ENCODE measurements at regions not wholly inside any gene's neighbourhood (a gene's known extent, or its start where the extent isn't known, plus 50 kb on each side); places are given as distances from the start of the nearest gene placed in this dataset.

DNA sequence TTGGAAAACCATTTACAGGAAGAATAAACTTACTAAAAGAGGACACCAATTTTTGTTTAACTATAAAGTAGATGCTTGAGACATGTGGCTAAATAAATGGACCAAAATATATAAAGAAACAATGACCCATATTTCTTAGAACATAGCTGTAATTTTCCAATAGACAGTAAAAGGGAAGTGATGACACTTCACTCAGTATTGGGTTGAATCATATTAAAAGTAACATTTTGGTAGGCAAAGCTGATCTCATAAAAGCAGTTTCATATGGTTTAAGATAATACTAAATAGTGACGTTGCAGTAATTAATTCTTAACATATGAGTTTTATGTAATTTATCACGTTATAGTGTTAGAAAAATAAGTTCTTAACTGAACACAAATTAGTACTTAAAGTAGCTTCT is 308.9 kb upstream of the RUNX1 start:
- no peak overlapping the region for H3K4me3 ChIP-seq (ENCODE audit: low read depth in 1 of 5, low read length in 5 of 5)
- no peaks in the 10 kb centered on the region for H3K36me3 ChIP-seq (ENCODE audit: control insufficient read depth in 5 of 5, insufficient read depth in 5 of 5, low read length in 5 of 5)
- peaks cover 0 to 11% (median 5%) of the 10 kb centered on the region in 5 donors for H3K4me1 ChIP-seq (ENCODE audit: control insufficient read depth in 5 of 5, insufficient read depth in 5 of 5, low read length in 5 of 5)
- H3K9me3 ChIP-seq (ENCODE audit: control insufficient read depth in 5 of 5, low read length in 5 of 5): no peaks in the 10 kb centered on the region
- H3K27ac ChIP-seq (ENCODE audit: low read depth, low read length): no peak overlapping the region
- no peaks in the 10 kb centered on the region for H3K27me3 ChIP-seq (ENCODE audit: control insufficient read depth in 5 of 5, insufficient read depth in 4 of 5, low read length in 5 of 5)
- H3K9ac ChIP-seq (ENCODE audit: low read length in 5 of 5): no peak overlapping the region

DNA sequence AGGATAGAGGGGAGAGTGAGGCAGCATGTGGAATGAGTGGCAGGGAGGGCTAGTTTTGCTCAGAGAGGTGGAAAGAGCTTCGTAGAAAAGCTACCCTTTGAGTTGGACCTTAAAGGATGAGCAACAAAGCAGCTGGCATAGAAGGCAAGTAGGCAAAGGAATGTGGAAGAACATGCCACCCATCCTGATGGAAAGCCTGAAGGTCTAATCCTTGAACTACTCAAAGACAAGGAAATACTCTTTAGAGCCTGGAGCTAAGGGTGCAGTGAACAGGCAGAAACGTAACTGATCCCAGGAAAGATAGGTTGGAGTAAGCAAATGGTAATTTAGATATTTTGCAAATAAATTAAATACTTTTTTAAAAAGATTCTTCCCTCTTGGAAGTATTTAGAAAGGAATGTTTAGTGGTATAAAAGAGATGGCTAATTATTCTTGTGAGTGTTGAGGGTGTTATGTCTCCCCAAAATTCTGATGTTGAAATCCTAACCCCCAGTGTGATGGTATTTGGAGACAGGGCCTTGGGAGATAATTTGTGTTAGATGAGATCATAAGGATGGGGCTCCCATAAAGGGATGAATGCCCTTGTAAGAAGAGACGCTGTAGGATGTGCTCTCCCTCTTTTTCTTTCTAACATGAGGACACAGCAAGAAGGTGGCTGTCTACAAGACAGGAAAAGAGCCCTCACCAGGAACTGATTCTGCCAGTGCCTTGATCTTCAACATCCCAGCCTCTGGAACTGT is 308.1 kb upstream of the RUNX1 start:
- H3K4me1 ChIP-seq (ENCODE audit: control insufficient read depth in 5 of 5, insufficient read depth in 5 of 5, low read length in 5 of 5): peaks cover 0 to 19% (median 13%) of the 10 kb centered on the region in 5 donors
- H3K4me3 ChIP-seq (ENCODE audit: low read depth in 1 of 5, low read length in 5 of 5): no peak overlapping the region
- H3K9me3 ChIP-seq (ENCODE audit: control insufficient read depth in 5 of 5, low read length in 5 of 5): no peaks in the 10 kb centered on the region
- H3K36me3 ChIP-seq (ENCODE audit: control insufficient read depth in 5 of 5, insufficient read depth in 5 of 5, low read length in 5 of 5): no peaks in the 10 kb centered on the region
- no peak overlapping the region for H3K9ac ChIP-seq (ENCODE audit: low read length in 5 of 5)
- H3K27ac ChIP-seq (ENCODE audit: low read depth, low read length): no peak overlapping the region
- H3K27me3 ChIP-seq (ENCODE audit: control insufficient read depth in 5 of 5, insufficient read depth in 4 of 5, low read length in 5 of 5): no peaks in the 10 kb centered on the region

GRCh38 chr21:35354078-35354477 is 305.0 kb upstream of the RUNX1 start:
- H3K4me3 ChIP-seq (ENCODE audit: low read depth in 1 of 5, low read length in 5 of 5): no peak overlapping the region
- no peaks in the 10 kb centered on the region for H3K27me3 ChIP-seq (ENCODE audit: control insufficient read depth in 5 of 5, insufficient read depth in 4 of 5, low read length in 5 of 5)
- no peaks in the 10 kb centered on the region for H3K9me3 ChIP-seq (ENCODE audit: control insufficient read depth in 5 of 5, low read length in 5 of 5)
- no peaks in the 10 kb centered on the region for H3K36me3 ChIP-seq (ENCODE audit: control insufficient read depth in 5 of 5, insufficient read depth in 5 of 5, low read length in 5 of 5)
- no peak overlapping the region for H3K9ac ChIP-seq (ENCODE audit: low read length in 5 of 5)
- H3K4me1 ChIP-seq (ENCODE audit: control insufficient read depth in 5 of 5, insufficient read depth in 5 of 5, low read length in 5 of 5): peaks cover 0 to 15% (median 8%) of the 10 kb centered on the region in 5 donors
- no peak overlapping the region for H3K27ac ChIP-seq (ENCODE audit: low read depth, low read length)

- no peak overlapping the region for H3K27ac ChIP-seq (ENCODE audit: low read depth, low read length)
- no peaks in the 10 kb centered on the region for H3K27me3 ChIP-seq (ENCODE audit: control insufficient read depth in 5 of 5, insufficient read depth in 4 of 5, low read length in 5 of 5)
- no peaks in the 10 kb centered on the region for H3K9me3 ChIP-seq (ENCODE audit: control insufficient read depth in 5 of 5, low read length in 5 of 5)
- H3K4me3 ChIP-seq (ENCODE audit: low read depth in 1 of 5, low read length in 5 of 5): no peak overlapping the region
- H3K4me1 ChIP-seq (ENCODE audit: control insufficient read depth in 5 of 5, insufficient read depth in 5 of 5, low read length in 5 of 5): peaks cover 0 to 15% (median 8%) of the 10 kb centered on the region in 5 donors
- no peak overlapping the region for H3K9ac ChIP-seq (ENCODE audit: low read length in 5 of 5)
- no peaks in the 10 kb centered on the region for H3K36me3 ChIP-seq (ENCODE audit: control insufficient read depth in 5 of 5, insufficient read depth in 5 of 5, low read length in 5 of 5)
Observed at GRCh38 chr21:35352793-35353192, 303.7 kb upstream of the RUNX1 start.

DNA sequence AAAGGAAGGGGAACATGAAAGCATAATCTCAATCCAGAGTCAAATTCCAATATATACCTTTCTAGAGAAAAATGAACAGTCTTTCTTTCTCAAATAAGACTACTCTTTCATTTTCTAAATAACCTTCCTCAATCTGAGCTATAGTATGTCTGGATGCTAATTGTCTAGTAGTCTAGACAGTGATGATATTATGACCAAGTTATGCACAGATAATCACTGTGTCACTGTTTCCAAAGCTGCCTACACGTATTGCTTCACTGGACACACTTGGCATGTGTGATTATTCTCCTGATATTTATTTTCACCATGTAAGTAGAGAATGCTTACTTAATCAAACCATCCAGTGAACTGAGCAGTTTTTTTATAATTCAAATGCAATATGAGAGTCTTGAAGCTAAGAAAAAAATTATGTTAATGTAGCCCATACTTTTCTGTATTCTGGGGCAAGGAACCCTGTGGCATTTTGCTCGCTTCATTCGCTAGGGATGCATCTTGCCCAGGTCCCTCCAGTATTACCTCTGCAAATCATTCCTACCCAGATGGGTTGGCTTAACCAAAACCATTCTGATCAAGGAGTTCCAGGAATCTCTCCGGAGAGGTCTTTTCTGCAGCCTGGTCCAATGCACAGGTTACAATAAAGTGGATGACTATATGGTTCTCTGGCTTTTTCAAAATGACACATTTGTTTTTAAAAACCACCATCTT is 303.1 kb upstream of the RUNX1 start:
- Histone ChIP-seq H3K27me3 (ENCODE audit: control insufficient read depth in 5 of 5, insufficient read depth in 4 of 5, low read length in 5 of 5) (no peaks in the 10 kb centered on the region), H3K36me3 (ENCODE audit: control insufficient read depth in 5 of 5, insufficient read depth in 5 of 5, low read length in 5 of 5) (no peaks in the 10 kb centered on the region), H3K9ac (ENCODE audit: low read length in 5 of 5) (no peak overlapping the region), H3K4me1 (ENCODE audit: control insufficient read depth in 5 of 5, insufficient read depth in 5 of 5, low read length in 5 of 5) (peaks cover 0 to 15% (median 8%) of the 10 kb centered on the region in 5 donors), H3K4me3 (ENCODE audit: low read depth in 1 of 5, low read length in 5 of 5) (no peak overlapping the region), H3K9me3 (ENCODE audit: control insufficient read depth in 5 of 5, low read length in 5 of 5) (no peaks in the 10 kb centered on the region), H3K27ac (ENCODE audit: low read depth, low read length) (no peak overlapping the region)

GRCh38 chr21:35351434-35351833 is 302.3 kb upstream of the RUNX1 start:
- H3K9me3 ChIP-seq (ENCODE audit: control insufficient read depth in 5 of 5, low read length in 5 of 5): no peaks in the 10 kb centered on the region
- no peak overlapping the region for H3K9ac ChIP-seq (ENCODE audit: low read length in 5 of 5)
- no peaks in the 10 kb centered on the region for H3K36me3 ChIP-seq (ENCODE audit: control insufficient read depth in 5 of 5, insufficient read depth in 5 of 5, low read length in 5 of 5)
- H3K27ac ChIP-seq (ENCODE audit: low read depth, low read length): no peak overlapping the region
- H3K4me3 ChIP-seq (ENCODE audit: low read depth in 1 of 5, low read length in 5 of 5): no peak overlapping the region
- H3K4me1 ChIP-seq (ENCODE audit: control insufficient read depth in 5 of 5, insufficient read depth in 5 of 5, low read length in 5 of 5): peaks cover 0 to 15% (median 8%) of the 10 kb centered on the region in 5 donors
- no peaks in the 10 kb centered on the region for H3K27me3 ChIP-seq (ENCODE audit: control insufficient read depth in 5 of 5, insufficient read depth in 4 of 5, low read length in 5 of 5)

- Histone ChIP-seq H3K4me3 (ENCODE audit: low read depth in 1 of 5, low read length in 5 of 5) (no peak overlapping the region), H3K27ac (ENCODE audit: low read depth, low read length) (no peak overlapping the region), H3K9me3 (ENCODE audit: control insufficient read depth in 5 of 5, low read length in 5 of 5) (no peaks in the 10 kb centered on the region), H3K9ac (ENCODE audit: low read length in 5 of 5) (no peak overlapping the region), H3K36me3 (ENCODE audit: control insufficient read depth in 5 of 5, insufficient read depth in 5 of 5, low read length in 5 of 5) (no peaks in the 10 kb centered on the region), H3K27me3 (ENCODE audit: control insufficient read depth in 5 of 5, insufficient read depth in 4 of 5, low read length in 5 of 5) (no peaks in the 10 kb centered on the region), H3K4me1 (ENCODE audit: control insufficient read depth in 5 of 5, insufficient read depth in 5 of 5, low read length in 5 of 5) (peaks cover 0 to 15% (median 8%) of the 10 kb centered on the region in 5 donors)
Observed at GRCh38 chr21:35350965-35351364, 301.9 kb upstream of the RUNX1 start.

DNA sequence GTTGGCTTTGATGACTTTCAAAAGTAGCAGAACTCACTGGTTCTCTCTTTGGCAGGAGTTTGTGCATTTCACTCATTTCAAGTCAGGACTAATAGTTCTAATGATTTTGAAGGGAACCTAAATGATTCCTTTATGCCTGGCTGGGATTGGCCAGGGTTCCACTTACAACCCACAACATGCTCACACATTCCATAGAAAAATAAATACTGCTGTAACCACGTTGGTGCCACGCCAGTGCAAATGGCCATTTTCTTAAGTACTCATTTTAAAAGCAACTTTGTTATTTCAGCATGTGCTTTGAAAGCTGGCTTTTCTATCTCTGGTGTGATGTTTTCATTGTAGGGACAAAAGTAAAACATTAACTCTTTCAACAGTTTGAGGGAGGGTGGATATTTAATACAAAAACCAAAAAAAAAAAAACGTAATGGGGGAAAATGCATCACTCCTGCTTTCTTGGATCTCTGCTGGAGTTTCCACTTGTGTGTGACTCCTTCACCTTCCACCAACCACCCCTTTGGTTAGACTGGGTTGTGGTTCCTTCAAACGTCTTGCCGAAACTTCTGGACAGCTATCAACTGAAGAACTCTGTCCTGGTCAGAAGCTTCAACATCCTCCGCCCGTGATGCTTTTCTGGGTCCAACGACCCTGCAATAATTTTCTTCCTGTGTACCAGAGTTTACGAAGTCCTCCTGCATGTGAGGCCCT is 300.4 kb upstream of the RUNX1 start:
- no peaks in the 10 kb centered on the region for H3K9me3 ChIP-seq (ENCODE audit: control insufficient read depth in 5 of 5, low read length in 5 of 5)
- no peak overlapping the region for H3K9ac ChIP-seq (ENCODE audit: low read length in 5 of 5)
- no peak overlapping the region for H3K27ac ChIP-seq (ENCODE audit: low read depth, low read length)
- H3K36me3 ChIP-seq (ENCODE audit: control insufficient read depth in 5 of 5, insufficient read depth in 5 of 5, low read length in 5 of 5): no peaks in the 10 kb centered on the region
- no peaks in the 10 kb centered on the region for H3K27me3 ChIP-seq (ENCODE audit: control insufficient read depth in 5 of 5, insufficient read depth in 4 of 5, low read length in 5 of 5)
- no peak overlapping the region for H3K4me3 ChIP-seq (ENCODE audit: low read depth in 1 of 5, low read length in 5 of 5)
- peaks cover 0 to 15% (median 8%) of the 10 kb centered on the region in 5 donors for H3K4me1 ChIP-seq (ENCODE audit: control insufficient read depth in 5 of 5, insufficient read depth in 5 of 5, low read length in 5 of 5)

GRCh38 chr21:35348686-35349085 is 299.6 kb upstream of the RUNX1 start:
- Histone ChIP-seq H3K9me3 (ENCODE audit: control insufficient read depth in 5 of 5, low read length in 5 of 5) (no peaks in the 10 kb centered on the region), H3K4me3 (ENCODE audit: low read depth in 1 of 5, low read length in 5 of 5) (no peak overlapping the region), H3K27ac (ENCODE audit: low read depth, low read length) (no peak overlapping the region), H3K36me3 (ENCODE audit: control insufficient read depth in 5 of 5, insufficient read depth in 5 of 5, low read length in 5 of 5) (no peaks in the 10 kb centered on the region), H3K9ac (ENCODE audit: low read length in 5 of 5) (no peak overlapping the region), H3K4me1 (ENCODE audit: control insufficient read depth in 5 of 5, insufficient read depth in 5 of 5, low read length in 5 of 5) (peaks cover 0 to 15% (median 8%) of the 10 kb centered on the region in 5 donors), H3K27me3 (ENCODE audit: control insufficient read depth in 5 of 5, insufficient read depth in 4 of 5, low read length in 5 of 5) (no peaks in the 10 kb centered on the region)

DNA sequence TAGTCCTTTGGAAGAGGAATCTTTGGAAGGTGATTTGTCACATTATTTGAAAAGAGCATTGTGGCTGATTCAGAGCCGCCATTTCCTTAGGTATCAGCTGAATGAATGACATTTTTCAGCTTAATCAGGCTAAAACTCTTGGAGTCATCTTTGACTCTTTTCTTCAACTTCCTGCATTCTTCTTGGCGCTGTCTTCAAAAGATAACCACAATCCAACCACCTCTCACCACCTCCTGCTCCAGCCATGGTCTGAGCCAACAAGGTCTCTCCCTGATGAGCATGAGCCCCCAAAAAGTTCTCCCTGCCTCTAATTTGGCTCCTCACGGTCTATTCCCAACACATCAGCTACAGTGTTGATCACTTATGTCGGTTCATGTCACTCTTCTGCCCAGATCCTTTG is 297.6 kb upstream of the RUNX1 start:
- no peak overlapping the region for H3K4me3 ChIP-seq (ENCODE audit: low read depth in 1 of 5, low read length in 5 of 5)
- no peak overlapping the region for H3K9ac ChIP-seq (ENCODE audit: low read length in 5 of 5)
- H3K9me3 ChIP-seq (ENCODE audit: control insufficient read depth in 5 of 5, low read length in 5 of 5): no peaks in the 10 kb centered on the region
- H3K27me3 ChIP-seq (ENCODE audit: control insufficient read depth in 5 of 5, insufficient read depth in 4 of 5, low read length in 5 of 5): no peaks in the 10 kb centered on the region
- H3K36me3 ChIP-seq (ENCODE audit: control insufficient read depth in 5 of 5, insufficient read depth in 5 of 5, low read length in 5 of 5): no peaks in the 10 kb centered on the region
- no peak overlapping the region for H3K27ac ChIP-seq (ENCODE audit: low read depth, low read length)
- peaks cover 0 to 1% (median 0%) of the 10 kb centered on the region in 5 donors for H3K4me1 ChIP-seq (ENCODE audit: control insufficient read depth in 5 of 5, insufficient read depth in 5 of 5, low read length in 5 of 5)

Measured in subcutaneous abdominal adipose tissue (tissue), 5 donors.